GM12878 (cell line): ENCODE measurements at regions not wholly inside any gene's neighbourhood (a gene's known extent, or its start where the extent isn't known, plus 50 kb on each side); places are given as distances from the start of the nearest gene placed in this dataset.

Experiments
- ATAC-seq: fragments of 200-7000 bp; cut with Tn5 transposase; 3 replicates; pipeline ENCODE4 v1.9.1; 2020; ENCODE audit warnings: mild to moderate bottlenecking, moderate library complexity
- BruUV-seq: library from RNA; stranded (reverse); fragments of 400-500 nt; replicated peaks from 2 replicates; lab custom pipeline; 2021; lab: Mats Ljungman, UMichigan
- CTCF ChIA-PET: fragments of 300-600 bp; sonication (Branson Sonifier 250); formaldehyde crosslinking; extraction: SDS; loops from one replicate; lab custom pipeline; 2021; ENCODE audit warnings: inconsistent platforms; lab: Yijun Ruan, JAX
- POLR2A ChIA-PET: fragments of 350-600 bp; formaldehyde crosslinking; extraction: SDS; loops from one replicate; lab custom pipeline; 2021; ENCODE audit warnings: inconsistent platforms; lab: Charles Lee
- RAD21 ChIA-PET: fragments of 300-600 bp; sonication (Branson Sonifier 250); formaldehyde crosslinking; loops from one replicate; lab custom pipeline; 2023; ENCODE audit warnings: antibody characterized with exemption; ENCODE audit not compliant: unreplicated experiment; lab: Charles Lee
- SMC1A ChIA-PET: fragments of 300-600 bp; sonication (Branson Sonifier 250); formaldehyde crosslinking; loops from one replicate; lab custom pipeline; 2023; ENCODE audit not compliant: unreplicated experiment, uncharacterized antibody; lab: Charles Lee
- DNase-seq: peaks from one replicate; pipeline ENCODE4 v3.0.0-alpha.2; 2011; ENCODE audit warnings: low read depth, low spot score
- FAIRE-seq: peaks from 3 replicates; lab custom pipeline; 2011; peaks lifted over from hg19 to GRCh38; lab: Jason Lieb, UNC
- H2AFZ ChIP-seq: 2 replicates; pipeline ENCODE4 v1.6.0; 2011; ENCODE audit warnings: low read depth, low read length, control low read depth; ENCODE audit not compliant: control insufficient read depth
- H3K27ac ChIP-seq: 2 replicates; pipeline ENCODE4 v1.5.1; 2011; ENCODE audit warnings: control low read depth; ENCODE audit not compliant: control insufficient read depth, insufficient read depth
- H3K27me3 ChIP-seq, 2 experiments: replicated peaks in 1 of 2; 2 replicates each; pipeline versions ENCODE4 v1.6.0 to v1.6.1; 2011; ENCODE audit warnings: low read length in 1 of 2; ENCODE audit not compliant: control insufficient read depth in 2 of 2, insufficient read depth in 2 of 2
- H3K36me3 ChIP-seq, 2 experiments: 2 replicates each; pipeline ENCODE4 v1.5.1; 2011; ENCODE audit warnings: low read length in 1 of 2; ENCODE audit not compliant: control insufficient read depth in 2 of 2, insufficient read depth in 2 of 2
- H3K4me1 ChIP-seq: 2 replicates; pipeline ENCODE4 v1.6.1; 2011; ENCODE audit warnings: mild to moderate bottlenecking, low read length, moderate library complexity, mixed read lengths; ENCODE audit not compliant: control insufficient read depth, insufficient read depth
- H3K4me2 ChIP-seq: 2 replicates; pipeline ENCODE4 v1.6.0; 2011; ENCODE audit warnings: control low read depth; ENCODE audit not compliant: control insufficient read depth, insufficient read depth
- H3K4me3 ChIP-seq: fragments of 200-600 bp; sonication (generic); 2 replicates; pipeline ENCODE4 v1.5.1; 2016
- H3K79me2 ChIP-seq: 2 replicates; pipeline ENCODE4 v1.6.0; 2011; ENCODE audit warnings: low read length; ENCODE audit not compliant: control insufficient read depth, insufficient read depth
- H3K9ac ChIP-seq: 2 replicates; pipeline ENCODE4 v1.8.0; 2011; ENCODE audit warnings: low read length, control low read depth, mixed read lengths; ENCODE audit not compliant: control insufficient read depth, insufficient read depth
- H3K9me3 ChIP-seq: replicated peaks from 3 replicates; pipeline ENCODE4 v1.5.1; 2011; ENCODE audit warnings: mild to moderate bottlenecking, low read length; ENCODE audit not compliant: control insufficient read depth, insufficient read depth
- H4K20me1 ChIP-seq: 2 replicates; pipeline ENCODE4 v1.6.0; 2011; ENCODE audit not compliant: control insufficient read depth, insufficient read depth
- CBFB ChIP-seq: IDR thresholded peaks from 2 replicates; pipeline ENCODE4 v1.6.1; 2016; ENCODE audit warnings: antibody characterized with exemption, low read depth
- CREB1 ChIP-seq: IDR thresholded peaks from 2 replicates; pipeline ENCODE4 v1.6.1; 2012; ENCODE audit warnings: low read depth, mild to moderate bottlenecking, inconsistent platforms
- EGR1 ChIP-seq, 2 experiments: IDR thresholded peaks; 1 replicate in 1 of 2; 2 replicates in 1 of 2; pipeline ENCODE4 v1.6.1; 2011 to 2012; ENCODE audit warnings: low read depth in 2 of 2, low read length in 2 of 2, borderline replicate concordance in 1 of 2, mild to moderate bottlenecking in 1 of 2, moderate library complexity in 1 of 2
- ESRRA ChIP-seq: IDR thresholded peaks from 2 replicates; pipeline ENCODE4 v1.6.1; 2012; ENCODE audit warnings: mild to moderate bottlenecking, low read length, improper control_type of control experiment
- FOXK2 ChIP-seq: fragments of 450-650 bp; IDR thresholded peaks from 2 replicates; pipeline ENCODE4 v1.6.1; 2017; ENCODE audit warnings: mild to moderate bottlenecking, moderate library complexity
- KAT2A ChIP-seq: conservative IDR thresholded peaks from 2 replicates; pipeline ENCODE4 v1.6.1; 2011; ENCODE audit warnings: low read depth, low read length; ENCODE audit not compliant: control insufficient read depth
- NBN ChIP-seq: fragments of 450-650 bp; IDR thresholded peaks from 2 replicates; pipeline ENCODE4 v1.6.1; 2016
- NRF1 ChIP-seq: conservative IDR thresholded peaks from 2 replicates; pipeline ENCODE4 v1.6.1; 2011; ENCODE audit warnings: mild to moderate bottlenecking, low read depth, low read length, improper control_type of control experiment
- POU2F2 ChIP-seq: IDR thresholded peaks from 3 replicates; pipeline ENCODE4 v1.6.1; 2011; ENCODE audit warnings: low read depth, mild to moderate bottlenecking, low read length, borderline replicate concordance
- SIX5 ChIP-seq: IDR thresholded peaks from 2 replicates; pipeline ENCODE4 v1.6.1; 2011; ENCODE audit warnings: mild to moderate bottlenecking, low read depth, low read length, moderate library complexity; ENCODE audit not compliant: severe bottlenecking
- SMAD1 ChIP-seq: fragments of 450-650 bp; IDR thresholded peaks from 2 replicates; pipeline ENCODE4 v1.6.1; 2018; ENCODE audit warnings: mild to moderate bottlenecking, low read depth; ENCODE audit not compliant: partially characterized antibody
- TCF3 ChIP-seq: IDR thresholded peaks from 2 replicates; pipeline ENCODE4 v1.6.1; 2012; ENCODE audit warnings: low read depth, mild to moderate bottlenecking, low read length, borderline replicate concordance; ENCODE audit not compliant: insufficient read depth
- YBX1 ChIP-seq: fragments of 450-650 bp; IDR thresholded peaks from 2 replicates; pipeline ENCODE4 v1.6.1; 2016; ENCODE audit warnings: antibody characterized with exemption
- WGBS: methylation state at CpG from one replicate; pipeline ENCODE4 v1.1.6; 2016; ENCODE audit warnings: low lambda C conversion rate; ENCODE audit not compliant: insufficient replicate concordance, insufficient coverage; ENCODE audit errors: missing lambda C conversion rate; 5-methylcytosine and 5-hydroxymethylcytosine counted together
- in situ Hi-C: fragments of 300-500 bp; cut with MboI; formaldehyde crosslinking; loops from 9 replicates; pipeline ENCODE4 v1.14.3; 2018; ENCODE audit warnings: mixed read lengths
- intact Hi-C: fragments of 100-400 bp; cut with micrococcal nuclease; formaldehyde crosslinking; loops from one replicate; pipeline ENCODE4 v1.14.2; 2022; ENCODE audit not compliant: unreplicated experiment
- TF ChIP-seq, protein P1 (sequence below): fragments of 450-650 bp; conservative IDR thresholded peaks from 2 replicates; pipeline ENCODE4 v1.6.1; 2017; ENCODE audit warnings: mild to moderate bottlenecking, moderate library complexity
- TF ChIP-seq, protein P2 (sequence below): IDR thresholded peaks from 2 replicates; pipeline ENCODE4 v1.6.1; 2012; ENCODE audit warnings: low read depth, low read length, improper control_type of control experiment
- TF ChIP-seq, protein P3 (sequence below): IDR thresholded peaks from 2 replicates; pipeline ENCODE4 v1.6.1; 2012; ENCODE audit warnings: low read depth, low read length, improper control_type of control experiment

DNA sequence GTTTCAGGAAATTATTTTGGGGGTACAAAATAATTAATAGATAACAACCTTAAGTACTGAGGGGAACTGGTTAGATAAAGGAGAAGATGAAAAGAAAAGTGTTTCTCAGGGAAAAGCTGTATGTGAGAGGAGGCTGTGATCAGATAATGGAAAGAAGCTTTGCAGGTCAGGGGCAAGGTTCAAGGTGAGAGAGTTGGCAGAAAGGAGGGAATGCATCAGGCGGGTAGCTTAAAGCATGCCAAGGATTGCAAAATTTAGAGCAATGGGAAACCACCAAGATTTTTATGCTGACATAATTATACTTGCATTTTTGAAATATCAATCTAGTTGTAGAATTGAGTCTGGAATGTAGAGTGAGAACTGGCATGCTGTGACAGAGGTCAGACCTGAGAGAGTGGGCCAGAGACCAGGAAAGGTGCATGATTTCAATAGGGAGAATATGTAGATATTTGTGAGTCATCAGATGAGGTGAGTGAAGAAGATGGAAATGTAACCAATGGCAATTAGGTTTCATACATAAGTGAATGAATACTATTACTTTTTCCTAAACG, 508.7 kb downstream of the TRIML1 start:
- CTCF ChIA-PET, result no interaction called here
- 42% methylated on average over 2 of the region's 2 CpGs for WGBS
- no peak for FAIRE-seq

DNA sequence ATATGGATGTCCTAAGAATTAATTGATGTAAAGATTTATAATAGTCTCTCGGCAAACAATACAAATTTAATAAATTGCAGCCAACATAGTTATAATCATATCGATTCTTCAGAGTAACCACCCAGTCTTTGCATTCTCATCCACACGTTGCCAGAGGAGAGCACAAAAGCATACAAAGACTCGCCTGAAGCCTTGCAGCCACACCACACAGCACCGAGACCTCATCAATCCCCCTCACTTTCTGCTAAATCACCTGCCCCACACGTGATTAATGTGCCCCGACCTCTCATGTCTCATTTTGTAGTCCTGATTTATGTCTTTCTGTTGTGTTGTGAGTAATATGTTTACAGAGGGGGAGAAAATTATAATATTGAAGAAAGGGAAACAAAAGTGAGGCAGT, 510.4 kb downstream of the TRIML1 start:
- no TSS peak for BruUV-seq
- in situ Hi-C loops (no loop called here), intact Hi-C loops (no loop called here)
- DNase-seq (no peak), ATAC-seq (no peak), FAIRE-seq (no peak)
- no peaks in the 10 kb centered on the region for H3K4me1 ChIP-seq
- ChIA-PET SMC1A (no interaction called here), RAD21 (no interaction called here), POLR2A (no interaction called here), CTCF (no interaction called here)
- H3K36me3 ChIP-seq, result no peaks in the 10 kb centered on the region
- no peak overlapping the region for H3K4me3 ChIP-seq
- no peaks in the 10 kb centered on the region for H3K79me2 ChIP-seq
- no peak overlapping the region for H3K4me2 ChIP-seq
- no peak overlapping the region for H3K9ac ChIP-seq
- no peaks in the 10 kb centered on the region for H4K20me1 ChIP-seq
- 16% methylated on average over 7 of the region's 7 CpGs for WGBS
- no peaks in the 10 kb centered on the region for H3K9me3 ChIP-seq
- H3K27me3 ChIP-seq, result no peaks in the 10 kb centered on the region
- H2AFZ ChIP-seq, result no peak overlapping the region
- H3K27ac ChIP-seq, result no peak overlapping the region
- no peak for TF ChIP-seq KAT2A
- TF ChIP-seq, protein P1, sequence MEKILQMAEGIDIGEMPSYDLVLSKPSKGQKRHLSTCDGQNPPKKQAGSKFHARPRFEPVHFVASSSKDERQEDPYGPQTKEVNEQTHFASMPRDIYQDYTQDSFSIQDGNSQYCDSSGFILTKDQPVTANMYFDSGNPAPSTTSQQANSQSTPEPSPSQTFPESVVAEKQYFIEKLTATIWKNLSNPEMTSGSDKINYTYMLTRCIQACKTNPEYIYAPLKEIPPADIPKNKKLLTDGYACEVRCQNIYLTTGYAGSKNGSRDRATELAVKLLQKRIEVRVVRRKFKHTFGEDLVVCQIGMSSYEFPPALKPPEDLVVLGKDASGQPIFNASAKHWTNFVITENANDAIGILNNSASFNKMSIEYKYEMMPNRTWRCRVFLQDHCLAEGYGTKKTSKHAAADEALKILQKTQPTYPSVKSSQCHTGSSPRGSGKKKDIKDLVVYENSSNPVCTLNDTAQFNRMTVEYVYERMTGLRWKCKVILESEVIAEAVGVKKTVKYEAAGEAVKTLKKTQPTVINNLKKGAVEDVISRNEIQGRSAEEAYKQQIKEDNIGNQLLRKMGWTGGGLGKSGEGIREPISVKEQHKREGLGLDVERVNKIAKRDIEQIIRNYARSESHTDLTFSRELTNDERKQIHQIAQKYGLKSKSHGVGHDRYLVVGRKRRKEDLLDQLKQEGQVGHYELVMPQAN, result no peak
- no peak for TF ChIP-seq NBN
- no peak for TF ChIP-seq EGR1 (IDR thresholded peaks at IDR 0.05; ENCODE audit: borderline replicate concordance in 1 of 2, low read depth in 2 of 2, low read length in 2 of 2)
- no peak for TF ChIP-seq FOXK2
- no peak for TF ChIP-seq ESRRA
- no peak for TF ChIP-seq TCF3
- TF ChIP-seq, protein P2, sequence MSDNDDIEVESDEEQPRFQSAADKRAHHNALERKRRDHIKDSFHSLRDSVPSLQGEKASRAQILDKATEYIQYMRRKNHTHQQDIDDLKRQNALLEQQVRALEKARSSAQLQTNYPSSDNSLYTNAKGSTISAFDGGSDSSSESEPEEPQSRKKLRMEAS, result no peak
- TF ChIP-seq, protein P3, sequence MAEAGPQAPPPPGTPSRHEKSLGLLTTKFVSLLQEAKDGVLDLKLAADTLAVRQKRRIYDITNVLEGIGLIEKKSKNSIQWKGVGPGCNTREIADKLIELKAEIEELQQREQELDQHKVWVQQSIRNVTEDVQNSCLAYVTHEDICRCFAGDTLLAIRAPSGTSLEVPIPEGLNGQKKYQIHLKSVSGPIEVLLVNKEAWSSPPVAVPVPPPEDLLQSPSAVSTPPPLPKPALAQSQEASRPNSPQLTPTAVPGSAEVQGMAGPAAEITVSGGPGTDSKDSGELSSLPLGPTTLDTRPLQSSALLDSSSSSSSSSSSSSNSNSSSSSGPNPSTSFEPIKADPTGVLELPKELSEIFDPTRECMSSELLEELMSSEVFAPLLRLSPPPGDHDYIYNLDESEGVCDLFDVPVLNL, result no peak
- no peak for TF ChIP-seq YBX1

More for the DNA sequence above, 508.7 kb downstream of the TRIML1 start:
- H3K9ac ChIP-seq, result no peak overlapping the region
- intact Hi-C loops (no loop called here), in situ Hi-C loops (no loop called here)
- no peak overlapping the region for H2AFZ ChIP-seq
- H3K79me2 ChIP-seq, result no peaks in the 10 kb centered on the region
- no peaks in the 10 kb centered on the region for H3K36me3 ChIP-seq
- H3K4me1 ChIP-seq, result no peaks in the 10 kb centered on the region
- DNase-seq, result no peak
- H3K9me3 ChIP-seq, result no peaks in the 10 kb centered on the region
- ChIA-PET RAD21 (no interaction called here), SMC1A (no interaction called here), POLR2A (no interaction called here)
- no TSS peak for BruUV-seq
- no peak overlapping the region for H3K4me2 ChIP-seq
- no peaks in the 10 kb centered on the region for H4K20me1 ChIP-seq
- ATAC-seq, result no peak
- H3K27me3 ChIP-seq, result no peaks in the 10 kb centered on the region
- TF ChIP-seq NRF1 (no peak), CREB1 (no peak), SIX5 (no peak), POU2F2 (no peak), SMAD1 (no peak), CBFB (no peak)
- no peak overlapping the region for H3K4me3 ChIP-seq
- H3K27ac ChIP-seq, result no peak overlapping the region
